ENCODE measurements at regions not wholly inside any gene's neighbourhood (a gene's known extent, or its start where the extent isn't known, plus 50 kb on each side); places are given as distances from the start of the nearest gene placed in this dataset.

- Histone ChIP-seq H3K27me3 (ENCODE audit: insufficient read depth, low read length) (no peaks in the 10 kb centered on the region), H3K79me2 (ENCODE audit: control insufficient read depth, insufficient read depth, low read length, unreplicated experiment) (no peaks in the 10 kb centered on the region), H3K27ac (ENCODE audit: low read depth, low read length) (no peak overlapping the region), H3K4me3 (ENCODE audit: low read depth, low read length) (no peak overlapping the region), H3K4me1 (ENCODE audit: control insufficient read depth, insufficient read depth, low read length, unreplicated experiment) (no peaks in the 10 kb centered on the region), H3K36me3 (ENCODE audit: insufficient read depth, low read length) (no peaks in the 10 kb centered on the region), H2AFZ (ENCODE audit: low read length, unreplicated experiment) (no peak overlapping the region)
Observed at GRCh38 chr6:98546376-98546775, 288.0 kb upstream of the POU3F2 start.

GRCh38 chr6:98547151-98547550 lies 287.2 kb upstream of the POU3F2 start:
- Histone ChIP-seq H3K27me3 (ENCODE audit: insufficient read depth, low read length) (no peaks in the 10 kb centered on the region), H2AFZ (ENCODE audit: low read length, unreplicated experiment) (no peak overlapping the region), H3K27ac (ENCODE audit: low read depth, low read length) (no peak overlapping the region)

GRCh38 chr6:98547634-98548033 lies 286.7 kb upstream of the POU3F2 start:
- H3K4me3 ChIP-seq (ENCODE audit: low read depth, low read length) = no peak overlapping the region
- no peak overlapping the region for H2AFZ ChIP-seq (ENCODE audit: low read length, unreplicated experiment)
- no peaks in the 10 kb centered on the region for H3K27me3 ChIP-seq (ENCODE audit: insufficient read depth, low read length)
- no peaks in the 10 kb centered on the region for H3K36me3 ChIP-seq (ENCODE audit: insufficient read depth, low read length)
- no peak overlapping the region for H3K27ac ChIP-seq (ENCODE audit: low read depth, low read length)
- no peaks in the 10 kb centered on the region for H3K4me1 ChIP-seq (ENCODE audit: control insufficient read depth, insufficient read depth, low read length, unreplicated experiment)
- no peaks in the 10 kb centered on the region for H3K79me2 ChIP-seq (ENCODE audit: control insufficient read depth, insufficient read depth, low read length, unreplicated experiment)

More at GRCh38 chr6:98547151-98547550, 287.2 kb upstream of the POU3F2 start:
- Histone ChIP-seq H3K36me3 (ENCODE audit: insufficient read depth, low read length) (no peaks in the 10 kb centered on the region), H3K4me3 (ENCODE audit: low read depth, low read length) (no peak overlapping the region), H3K4me1 (ENCODE audit: control insufficient read depth, insufficient read depth, low read length, unreplicated experiment) (no peaks in the 10 kb centered on the region), H3K79me2 (ENCODE audit: control insufficient read depth, insufficient read depth, low read length, unreplicated experiment) (no peaks in the 10 kb centered on the region)

- no peak overlapping the region for H3K27ac ChIP-seq (ENCODE audit: low read depth, low read length)
- H2AFZ ChIP-seq (ENCODE audit: low read length, unreplicated experiment) = no peak overlapping the region
- H3K36me3 ChIP-seq (ENCODE audit: insufficient read depth, low read length) = no peaks in the 10 kb centered on the region
- H3K4me1 ChIP-seq (ENCODE audit: control insufficient read depth, insufficient read depth, low read length, unreplicated experiment) = no peaks in the 10 kb centered on the region
- no peak overlapping the region for H3K4me3 ChIP-seq (ENCODE audit: low read depth, low read length)
- H3K79me2 ChIP-seq (ENCODE audit: control insufficient read depth, insufficient read depth, low read length, unreplicated experiment) = no peaks in the 10 kb centered on the region
- no peaks in the 10 kb centered on the region for H3K27me3 ChIP-seq (ENCODE audit: insufficient read depth, low read length)
Observed at GRCh38 chr6:98548301-98548700, 286.1 kb upstream of the POU3F2 start.

GRCh38 chr6:98560418-98560817 lies 274.0 kb upstream of the POU3F2 start:
- no peaks in the 10 kb centered on the region for H3K4me1 ChIP-seq (ENCODE audit: control insufficient read depth, insufficient read depth, low read length, unreplicated experiment)
- no peak overlapping the region for H2AFZ ChIP-seq (ENCODE audit: low read length, unreplicated experiment)
- no peaks in the 10 kb centered on the region for H3K79me2 ChIP-seq (ENCODE audit: control insufficient read depth, insufficient read depth, low read length, unreplicated experiment)
- no peaks in the 10 kb centered on the region for H3K36me3 ChIP-seq (ENCODE audit: insufficient read depth, low read length)
- no peak overlapping the region for H3K27ac ChIP-seq (ENCODE audit: low read depth, low read length)
- no peaks in the 10 kb centered on the region for H3K27me3 ChIP-seq (ENCODE audit: insufficient read depth, low read length)
- H3K4me3 ChIP-seq (ENCODE audit: low read depth, low read length) = no peak overlapping the region

GRCh38 chr6:98560841-98561240 lies 273.5 kb upstream of the POU3F2 start:
- no peak overlapping the region for H3K4me3 ChIP-seq (ENCODE audit: low read depth, low read length)
- H3K4me1 ChIP-seq (ENCODE audit: control insufficient read depth, insufficient read depth, low read length, unreplicated experiment) = no peaks in the 10 kb centered on the region
- no peak overlapping the region for H3K27ac ChIP-seq (ENCODE audit: low read depth, low read length)
- H3K27me3 ChIP-seq (ENCODE audit: insufficient read depth, low read length) = no peaks in the 10 kb centered on the region
- no peaks in the 10 kb centered on the region for H3K79me2 ChIP-seq (ENCODE audit: control insufficient read depth, insufficient read depth, low read length, unreplicated experiment)
- no peaks in the 10 kb centered on the region for H3K36me3 ChIP-seq (ENCODE audit: insufficient read depth, low read length)
- no peak overlapping the region for H2AFZ ChIP-seq (ENCODE audit: low read length, unreplicated experiment)

- Histone ChIP-seq H3K36me3 (ENCODE audit: insufficient read depth, low read length) (no peaks in the 10 kb centered on the region), H3K27ac (ENCODE audit: low read depth, low read length) (no peak overlapping the region), H3K27me3 (ENCODE audit: insufficient read depth, low read length) (no peaks in the 10 kb centered on the region)
Observed at GRCh38 chr6:98566126-98566525, 268.2 kb upstream of the POU3F2 start.

GRCh38 chr6:98572579-98572978 lies 261.8 kb upstream of the POU3F2 start:
- no peak overlapping the region for H2AFZ ChIP-seq (ENCODE audit: low read length, unreplicated experiment)
- H3K27ac ChIP-seq (ENCODE audit: low read depth, low read length) = no peak overlapping the region
- H3K4me1 ChIP-seq (ENCODE audit: control insufficient read depth, insufficient read depth, low read length, unreplicated experiment) = no peaks in the 10 kb centered on the region

More at GRCh38 chr6:98566126-98566525, 268.2 kb upstream of the POU3F2 start:
- Histone ChIP-seq H3K4me3 (ENCODE audit: low read depth, low read length) (no peak overlapping the region), H2AFZ (ENCODE audit: low read length, unreplicated experiment) (no peak overlapping the region), H3K79me2 (ENCODE audit: control insufficient read depth, insufficient read depth, low read length, unreplicated experiment) (no peaks in the 10 kb centered on the region), H3K4me1 (ENCODE audit: control insufficient read depth, insufficient read depth, low read length, unreplicated experiment) (no peaks in the 10 kb centered on the region)

GRCh38 chr6:98574984-98575383 lies 259.4 kb upstream of the POU3F2 start:
- Histone ChIP-seq H3K36me3 (ENCODE audit: insufficient read depth, low read length) (no peaks in the 10 kb centered on the region), H3K27ac (ENCODE audit: low read depth, low read length) (no peak overlapping the region), H3K79me2 (ENCODE audit: control insufficient read depth, insufficient read depth, low read length, unreplicated experiment) (no peaks in the 10 kb centered on the region), H3K27me3 (ENCODE audit: insufficient read depth, low read length) (no peaks in the 10 kb centered on the region), H3K4me3 (ENCODE audit: low read depth, low read length) (no peak overlapping the region), H3K4me1 (ENCODE audit: control insufficient read depth, insufficient read depth, low read length, unreplicated experiment) (no peaks in the 10 kb centered on the region), H2AFZ (ENCODE audit: low read length, unreplicated experiment) (no peak overlapping the region)

More at GRCh38 chr6:98572579-98572978, 261.8 kb upstream of the POU3F2 start:
- Histone ChIP-seq H3K36me3 (ENCODE audit: insufficient read depth, low read length) (no peaks in the 10 kb centered on the region), H3K4me3 (ENCODE audit: low read depth, low read length) (no peak overlapping the region), H3K79me2 (ENCODE audit: control insufficient read depth, insufficient read depth, low read length, unreplicated experiment) (no peaks in the 10 kb centered on the region), H3K27me3 (ENCODE audit: insufficient read depth, low read length) (no peaks in the 10 kb centered on the region)

GRCh38 chr6:98576791-98577190 lies 257.6 kb upstream of the POU3F2 start:
- H2AFZ ChIP-seq (ENCODE audit: low read length, unreplicated experiment) = no peak overlapping the region
- no peaks in the 10 kb centered on the region for H3K36me3 ChIP-seq (ENCODE audit: insufficient read depth, low read length)
- no peak overlapping the region for H3K27ac ChIP-seq (ENCODE audit: low read depth, low read length)
- H3K4me3 ChIP-seq (ENCODE audit: low read depth, low read length) = no peak overlapping the region
- H3K27me3 ChIP-seq (ENCODE audit: insufficient read depth, low read length) = no peaks in the 10 kb centered on the region
- no peaks in the 10 kb centered on the region for H3K79me2 ChIP-seq (ENCODE audit: control insufficient read depth, insufficient read depth, low read length, unreplicated experiment)
- H3K4me1 ChIP-seq (ENCODE audit: control insufficient read depth, insufficient read depth, low read length, unreplicated experiment) = no peaks in the 10 kb centered on the region

- H3K36me3 ChIP-seq (ENCODE audit: insufficient read depth, low read length) = no peaks in the 10 kb centered on the region
- no peaks in the 10 kb centered on the region for H3K27me3 ChIP-seq (ENCODE audit: insufficient read depth, low read length)
- no peaks in the 10 kb centered on the region for H3K4me1 ChIP-seq (ENCODE audit: control insufficient read depth, insufficient read depth, low read length, unreplicated experiment)
- no peaks in the 10 kb centered on the region for H3K79me2 ChIP-seq (ENCODE audit: control insufficient read depth, insufficient read depth, low read length, unreplicated experiment)
- no peak overlapping the region for H3K27ac ChIP-seq (ENCODE audit: low read depth, low read length)
- H3K4me3 ChIP-seq (ENCODE audit: low read depth, low read length) = no peak overlapping the region
- no peak overlapping the region for H2AFZ ChIP-seq (ENCODE audit: low read length, unreplicated experiment)
Observed at GRCh38 chr6:98578016-98578415, 256.4 kb upstream of the POU3F2 start.

Measured in ACC112 (cell line).